Activated T-cell treated with anti-CD3 and anti-CD28 coated beads, Interleukin-2, amount 50 U/mL, for 24 hours (primary cell): ENCODE measurements at regions not wholly inside any gene's neighbourhood (a gene's known extent, or its start where the extent isn't known, plus 50 kb on each side); places are given as distances from the start of the nearest gene placed in this dataset.
"Not testable (repeated sequence)": the region's sequence is repeated elsewhere in the genome, so short reads cannot be mapped to it uniquely, and the experiment has no call there.

Experiments used
- DNase-seq: peaks from one replicate; pipeline ENCODE4 v3.0.0-alpha.2; 2020
- H3K27ac Mint-ChIP-seq: 2 replicates; pipeline ENCODE4 v1.8.0; 2020; ENCODE audit warnings: mild to moderate bottlenecking, mixed read lengths
- H3K27me3 Mint-ChIP-seq: 2 replicates; pipeline ENCODE4 v1.8.0; 2020; ENCODE audit warnings: mixed read lengths
- H3K36me3 Mint-ChIP-seq: 2 replicates; pipeline ENCODE4 v1.8.0; 2020; ENCODE audit warnings: low read depth, mixed read lengths
- H3K4me1 Mint-ChIP-seq: 2 replicates; pipeline ENCODE4 v1.8.0; 2020; ENCODE audit warnings: low read depth, mixed read lengths
- H3K4me3 Mint-ChIP-seq: 2 replicates; pipeline ENCODE4 v1.8.0; 2020; ENCODE audit warnings: mild to moderate bottlenecking, moderate library complexity, mixed read lengths
- H3K9me3 Mint-ChIP-seq: 2 replicates; pipeline ENCODE4 v1.8.0; 2020; ENCODE audit warnings: mixed read lengths

GRCh38 chr21:28299946-28300345 is 692.7 kb downstream of the LTN1 start:
- no peaks in the 10 kb centered on the region for H3K36me3 Mint-ChIP-seq
- H3K4me1 Mint-ChIP-seq = no peaks in the 10 kb centered on the region
- H3K27ac Mint-ChIP-seq = no peak overlapping the region
- H3K4me3 Mint-ChIP-seq = no peak overlapping the region
- no peaks in the 10 kb centered on the region for H3K9me3 Mint-ChIP-seq
- no peaks in the 10 kb centered on the region for H3K27me3 Mint-ChIP-seq
- DNase-seq = no peak

- Mint-ChIP-seq H3K36me3 (no peaks in the 10 kb centered on the region), H3K27ac (no peak overlapping the region), H3K27me3 (no peaks in the 10 kb centered on the region), H3K4me3 (no peak overlapping the region), H3K4me1 (no peaks in the 10 kb centered on the region), H3K9me3 (no peaks in the 10 kb centered on the region)
- DNase-seq = no peak
Observed at GRCh38 chr21:28298251-28298672, 694.4 kb downstream of the LTN1 start.

- Mint-ChIP-seq H3K36me3 (no peaks in the 10 kb centered on the region), H3K4me3 (no peak overlapping the region), H3K27me3 (no peaks in the 10 kb centered on the region), H3K27ac (no peak overlapping the region), H3K9me3 (peaks cover 12% of the 10 kb centered on the region), H3K4me1 (no peaks in the 10 kb centered on the region)
- no peak for DNase-seq
Observed at GRCh38 chr21:28294051-28294450, 698.6 kb downstream of the LTN1 start.

- no peak for DNase-seq
- H3K27me3 Mint-ChIP-seq = no peaks in the 10 kb centered on the region
- H3K9me3 Mint-ChIP-seq = peaks cover 3% of the 10 kb centered on the region
- H3K36me3 Mint-ChIP-seq = no peaks in the 10 kb centered on the region
- H3K27ac Mint-ChIP-seq = no peak overlapping the region
- no peak overlapping the region for H3K4me3 Mint-ChIP-seq
- H3K4me1 Mint-ChIP-seq = no peaks in the 10 kb centered on the region
Observed at GRCh38 chr21:28283641-28284490, 708.8 kb downstream of the LTN1 start.

- peaks cover 3% of the 10 kb centered on the region for H3K9me3 Mint-ChIP-seq
- H3K27me3 Mint-ChIP-seq = peaks cover 3% of the 10 kb centered on the region
- no peak overlapping the region for H3K27ac Mint-ChIP-seq
- no peaks in the 10 kb centered on the region for H3K4me1 Mint-ChIP-seq
- no peak for DNase-seq
- H3K36me3 Mint-ChIP-seq = no peaks in the 10 kb centered on the region
- no peak overlapping the region for H3K4me3 Mint-ChIP-seq
Observed at GRCh38 chr21:28282833-28283232, 709.8 kb downstream of the LTN1 start.

GRCh38 chr21:28281357-28281756 is 711.3 kb downstream of the LTN1 start:
- DNase-seq, H3K9me3 Mint-ChIP-seq, H3K4me3 Mint-ChIP-seq, H3K36me3 Mint-ChIP-seq, H3K27ac Mint-ChIP-seq, H3K27me3 Mint-ChIP-seq, H3K4me1 Mint-ChIP-seq: not testable (repeated sequence)

GRCh38 chr21:28280611-28281010 is 712.1 kb downstream of the LTN1 start:
- Mint-ChIP-seq H3K36me3 (no peaks in the 10 kb centered on the region), H3K4me1 (no peaks in the 10 kb centered on the region), H3K27ac (no peak overlapping the region), H3K4me3 (no peak overlapping the region), H3K9me3 (peaks cover 3% of the 10 kb centered on the region), H3K27me3 (peaks cover 3% of the 10 kb centered on the region)
- DNase-seq = no peak

GRCh38 chr21:28277324-28277723 is 715.4 kb downstream of the LTN1 start:
- no peaks in the 10 kb centered on the region for H3K36me3 Mint-ChIP-seq
- H3K9me3 Mint-ChIP-seq = peaks cover 3% of the 10 kb centered on the region
- no peak overlapping the region for H3K4me3 Mint-ChIP-seq
- H3K4me1 Mint-ChIP-seq = no peaks in the 10 kb centered on the region
- no peak for DNase-seq
- peaks cover 3% of the 10 kb centered on the region for H3K27me3 Mint-ChIP-seq
- no peak overlapping the region for H3K27ac Mint-ChIP-seq

- Mint-ChIP-seq H3K4me3 (no peak overlapping the region), H3K9me3 (no peaks in the 10 kb centered on the region), H3K27me3 (no peaks in the 10 kb centered on the region), H3K4me1 (no peaks in the 10 kb centered on the region), H3K36me3 (no peaks in the 10 kb centered on the region), H3K27ac (no peak overlapping the region)
- DNase-seq = no peak
Observed at GRCh38 chr21:28272272-28272992, 720.2 kb downstream of the LTN1 start.

GRCh38 chr21:28269173-28269572 is 723.5 kb downstream of the LTN1 start:
- Mint-ChIP-seq H3K27me3 (no peaks in the 10 kb centered on the region), H3K9me3 (no peaks in the 10 kb centered on the region), H3K27ac (no peak overlapping the region)

GRCh38 chr21:28268685-28269084 is 724.0 kb downstream of the LTN1 start:
- Mint-ChIP-seq H3K27me3 (no peaks in the 10 kb centered on the region), H3K27ac (no peak overlapping the region), H3K4me3 (no peak overlapping the region), H3K4me1 (no peaks in the 10 kb centered on the region), H3K9me3 (no peaks in the 10 kb centered on the region), H3K36me3 (no peaks in the 10 kb centered on the region)
- DNase-seq = no peak

More at GRCh38 chr21:28269173-28269572, 723.5 kb downstream of the LTN1 start:
- Mint-ChIP-seq H3K36me3 (no peaks in the 10 kb centered on the region), H3K4me3 (no peak overlapping the region), H3K4me1 (no peaks in the 10 kb centered on the region)
- DNase-seq = no peak

GRCh38 chr21:28267449-28267848 is 725.2 kb downstream of the LTN1 start:
- DNase-seq = no peak
- no peaks in the 10 kb centered on the region for H3K27me3 Mint-ChIP-seq
- no peaks in the 10 kb centered on the region for H3K9me3 Mint-ChIP-seq
- H3K4me3 Mint-ChIP-seq = no peak overlapping the region
- no peak overlapping the region for H3K27ac Mint-ChIP-seq
- H3K4me1 Mint-ChIP-seq = no peaks in the 10 kb centered on the region
- no peaks in the 10 kb centered on the region for H3K36me3 Mint-ChIP-seq

- Mint-ChIP-seq H3K4me3 (no peak overlapping the region), H3K27me3 (no peaks in the 10 kb centered on the region), H3K27ac (no peak overlapping the region)
Observed at GRCh38 chr21:28266061-28266460, 726.6 kb downstream of the LTN1 start.

GRCh38 chr21:28263974-28264373 is 728.7 kb downstream of the LTN1 start:
- H3K4me3 Mint-ChIP-seq = no peak overlapping the region
- H3K36me3 Mint-ChIP-seq = no peaks in the 10 kb centered on the region
- H3K27me3 Mint-ChIP-seq = no peaks in the 10 kb centered on the region
- no peak for DNase-seq
- H3K9me3 Mint-ChIP-seq = no peaks in the 10 kb centered on the region
- no peaks in the 10 kb centered on the region for H3K4me1 Mint-ChIP-seq
- no peak overlapping the region for H3K27ac Mint-ChIP-seq

More at GRCh38 chr21:28266061-28266460, 726.6 kb downstream of the LTN1 start:
- no peak for DNase-seq
- no peaks in the 10 kb centered on the region for H3K9me3 Mint-ChIP-seq
- no peaks in the 10 kb centered on the region for H3K4me1 Mint-ChIP-seq
- H3K36me3 Mint-ChIP-seq = no peaks in the 10 kb centered on the region

- Mint-ChIP-seq H3K27ac (no peak overlapping the region), H3K36me3 (no peaks in the 10 kb centered on the region)
Observed at GRCh38 chr21:28261298-28261697, 731.4 kb downstream of the LTN1 start.

More at GRCh38 chr21:28261298-28261697, 731.4 kb downstream of the LTN1 start:
- no peaks in the 10 kb centered on the region for H3K27me3 Mint-ChIP-seq
- no peaks in the 10 kb centered on the region for H3K4me1 Mint-ChIP-seq
- no peak overlapping the region for H3K4me3 Mint-ChIP-seq
- no peak for DNase-seq
- H3K9me3 Mint-ChIP-seq = no peaks in the 10 kb centered on the region
